GM12878 (cell line): ENCODE measurements at regions not wholly inside any gene's neighbourhood (a gene's known extent, or its start where the extent isn't known, plus 50 kb on each side); places are given as distances from the start of the nearest gene placed in this dataset.

Source experiments
- PAX8 ChIP-seq: fragments of 450-650 bp; IDR thresholded peaks from 2 replicates; pipeline ENCODE4 v1.6.1; 2017; ENCODE audit warnings: mild to moderate bottlenecking, moderate library complexity
- POLR2A ChIP-seq: IDR thresholded peaks from 2 replicates; pipeline ENCODE4 v1.6.1; 2011; ENCODE audit warnings: low read depth, mild to moderate bottlenecking, low read length
- RB1 ChIP-seq: fragments of 450-650 bp; formaldehyde crosslinking; IDR thresholded peaks from 2 replicates; pipeline ENCODE4 v1.6.1; 2017; ENCODE audit warnings: mild to moderate bottlenecking, borderline replicate concordance
- SIN3A ChIP-seq: IDR thresholded peaks from 2 replicates; pipeline ENCODE4 v1.6.1; 2012; ENCODE audit warnings: low read depth, low read length, improper control_type of control experiment
- SREBF1 ChIP-seq: IDR thresholded peaks from 2 replicates; pipeline ENCODE4 v1.6.1; 2012; ENCODE audit warnings: mild to moderate bottlenecking, low read length
- TBL1XR1 ChIP-seq: IDR thresholded peaks from 2 replicates; pipeline ENCODE4 v1.6.1; 2012; ENCODE audit warnings: low read depth, low read length, improper control_type of control experiment
- YY1 ChIP-seq: IDR thresholded peaks from 2 replicates; pipeline ENCODE4 v1.6.1; 2011; ENCODE audit warnings: low read depth, mild to moderate bottlenecking, low read length
- ZNF24 ChIP-seq: fragments of 450-650 bp; IDR thresholded peaks from 2 replicates; pipeline ENCODE4 v1.6.1; 2017; ENCODE audit warnings: antibody characterized with exemption, mild to moderate bottlenecking
- TF ChIP-seq, protein P1 (sequence below), 3 experiments: IDR thresholded peaks in 2 of 3; conservative IDR thresholded peaks in 1 of 3; 2 replicates each; pipeline ENCODE4 v1.5.1; 2011; ENCODE audit warnings: low read depth in 3 of 3, low read length in 3 of 3, mild to moderate bottlenecking in 3 of 3, control low read depth in 2 of 3, moderate library complexity in 2 of 3, inconsistent platforms in 1 of 3, mixed read lengths in 1 of 3; ENCODE audit not compliant: control insufficient read depth in 2 of 3, insufficient read depth in 1 of 3; ENCODE audit errors: extremely low read depth in 1 of 3
- TF ChIP-seq, protein P2 (sequence below): IDR thresholded peaks from 2 replicates; pipeline ENCODE4 v1.6.1; 2012; ENCODE audit warnings: mild to moderate bottlenecking, low read depth, low read length

DNA sequence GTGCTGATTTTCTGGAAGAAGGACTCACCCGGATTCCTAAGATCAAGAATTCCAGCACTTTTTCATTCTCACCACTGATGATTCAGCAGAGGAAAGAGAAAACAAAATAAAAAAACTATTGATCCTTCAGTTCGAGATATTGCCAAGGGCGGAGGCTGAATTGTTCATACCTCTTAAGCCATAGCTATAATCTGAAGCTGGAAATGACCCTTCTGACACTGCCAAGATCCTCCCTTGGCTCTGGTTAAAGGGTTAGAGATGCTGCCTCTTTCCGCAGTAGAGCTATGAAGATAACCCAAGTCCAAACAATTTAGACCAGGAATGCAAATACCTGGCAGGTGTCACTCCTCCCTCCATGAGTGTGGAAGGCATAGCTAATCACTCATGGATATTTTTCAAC is 73.0 kb downstream of the TMEM114 start:
- no peak for TF ChIP-seq YY1
- TF ChIP-seq, protein P1, sequence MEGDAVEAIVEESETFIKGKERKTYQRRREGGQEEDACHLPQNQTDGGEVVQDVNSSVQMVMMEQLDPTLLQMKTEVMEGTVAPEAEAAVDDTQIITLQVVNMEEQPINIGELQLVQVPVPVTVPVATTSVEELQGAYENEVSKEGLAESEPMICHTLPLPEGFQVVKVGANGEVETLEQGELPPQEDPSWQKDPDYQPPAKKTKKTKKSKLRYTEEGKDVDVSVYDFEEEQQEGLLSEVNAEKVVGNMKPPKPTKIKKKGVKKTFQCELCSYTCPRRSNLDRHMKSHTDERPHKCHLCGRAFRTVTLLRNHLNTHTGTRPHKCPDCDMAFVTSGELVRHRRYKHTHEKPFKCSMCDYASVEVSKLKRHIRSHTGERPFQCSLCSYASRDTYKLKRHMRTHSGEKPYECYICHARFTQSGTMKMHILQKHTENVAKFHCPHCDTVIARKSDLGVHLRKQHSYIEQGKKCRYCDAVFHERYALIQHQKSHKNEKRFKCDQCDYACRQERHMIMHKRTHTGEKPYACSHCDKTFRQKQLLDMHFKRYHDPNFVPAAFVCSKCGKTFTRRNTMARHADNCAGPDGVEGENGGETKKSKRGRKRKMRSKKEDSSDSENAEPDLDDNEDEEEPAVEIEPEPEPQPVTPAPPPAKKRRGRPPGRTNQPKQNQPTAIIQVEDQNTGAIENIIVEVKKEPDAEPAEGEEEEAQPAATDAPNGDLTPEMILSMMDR (IDR thresholded peaks at IDR 0.05 in 2 of 3, conservative IDR thresholded peaks at IDR 0.05 in 1 of 3; ENCODE audit: control insufficient read depth in 2 of 3, extremely low read depth in 1 of 3, insufficient read depth in 1 of 3, low read depth in 3 of 3, low read length in 3 of 3): no peak
- TF ChIP-seq ZNF24: no peak
- TF ChIP-seq SREBF1: no peak
- TF ChIP-seq, protein P2, sequence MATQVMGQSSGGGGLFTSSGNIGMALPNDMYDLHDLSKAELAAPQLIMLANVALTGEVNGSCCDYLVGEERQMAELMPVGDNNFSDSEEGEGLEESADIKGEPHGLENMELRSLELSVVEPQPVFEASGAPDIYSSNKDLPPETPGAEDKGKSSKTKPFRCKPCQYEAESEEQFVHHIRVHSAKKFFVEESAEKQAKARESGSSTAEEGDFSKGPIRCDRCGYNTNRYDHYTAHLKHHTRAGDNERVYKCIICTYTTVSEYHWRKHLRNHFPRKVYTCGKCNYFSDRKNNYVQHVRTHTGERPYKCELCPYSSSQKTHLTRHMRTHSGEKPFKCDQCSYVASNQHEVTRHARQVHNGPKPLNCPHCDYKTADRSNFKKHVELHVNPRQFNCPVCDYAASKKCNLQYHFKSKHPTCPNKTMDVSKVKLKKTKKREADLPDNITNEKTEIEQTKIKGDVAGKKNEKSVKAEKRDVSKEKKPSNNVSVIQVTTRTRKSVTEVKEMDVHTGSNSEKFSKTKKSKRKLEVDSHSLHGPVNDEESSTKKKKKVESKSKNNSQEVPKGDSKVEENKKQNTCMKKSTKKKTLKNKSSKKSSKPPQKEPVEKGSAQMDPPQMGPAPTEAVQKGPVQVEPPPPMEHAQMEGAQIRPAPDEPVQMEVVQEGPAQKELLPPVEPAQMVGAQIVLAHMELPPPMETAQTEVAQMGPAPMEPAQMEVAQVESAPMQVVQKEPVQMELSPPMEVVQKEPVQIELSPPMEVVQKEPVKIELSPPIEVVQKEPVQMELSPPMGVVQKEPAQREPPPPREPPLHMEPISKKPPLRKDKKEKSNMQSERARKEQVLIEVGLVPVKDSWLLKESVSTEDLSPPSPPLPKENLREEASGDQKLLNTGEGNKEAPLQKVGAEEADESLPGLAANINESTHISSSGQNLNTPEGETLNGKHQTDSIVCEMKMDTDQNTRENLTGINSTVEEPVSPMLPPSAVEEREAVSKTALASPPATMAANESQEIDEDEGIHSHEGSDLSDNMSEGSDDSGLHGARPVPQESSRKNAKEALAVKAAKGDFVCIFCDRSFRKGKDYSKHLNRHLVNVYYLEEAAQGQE: no peak
- TF ChIP-seq RB1: no peak
- no peak for TF ChIP-seq SIN3A
- TF ChIP-seq TBL1XR1: no peak
- TF ChIP-seq POLR2A: no peak
- no peak for TF ChIP-seq PAX8
